GM18861 (cell line): ENCODE measurements at regions not wholly inside any gene's neighbourhood (a gene's known extent, or its start where the extent isn't known, plus 50 kb on each side); places are given as distances from the start of the nearest gene placed in this dataset.

Experiments used
- ATAC-seq: cut with Tn5 transposase; IDR thresholded peaks from one replicate; pipeline ENCODE4 v1.9.1; 2021; ENCODE audit not compliant: unreplicated experiment

GRCh38 chr1:239322369-239322768 lies 64.0 kb upstream of the CHRM3 start:
- no peak for ATAC-seq

- no peak for ATAC-seq
Measured at GRCh38 chr1:239321877-239322276, 64.5 kb upstream of the CHRM3 start.

GRCh38 chr1:239317948-239318347 lies 68.4 kb upstream of the CHRM3 start:
- ATAC-seq = no peak

GRCh38 chr1:239315631-239316217 lies 70.6 kb upstream of the CHRM3 start:
- ATAC-seq = no peak

GRCh38 chr1:239311331-239311730 lies 75.0 kb upstream of the CHRM3 start:
- ATAC-seq = no peak

GRCh38 chr1:239308701-239309333 lies 77.6 kb upstream of the CHRM3 start:
- no peak for ATAC-seq

- no peak for ATAC-seq
Measured at GRCh38 chr1:239307886-239308285, 78.5 kb upstream of the CHRM3 start.

- no peak for ATAC-seq
Measured at GRCh38 chr1:239306426-239306825, 79.9 kb upstream of the CHRM3 start.

GRCh38 chr1:239303289-239303688 lies 83.1 kb upstream of the CHRM3 start:
- no peak for ATAC-seq

- ATAC-seq = no peak
Measured at GRCh38 chr1:239302696-239303095, 83.7 kb upstream of the CHRM3 start.

- no peak for ATAC-seq
Measured at GRCh38 chr1:239301251-239301650, 85.1 kb upstream of the CHRM3 start.

GRCh38 chr1:239297910-239298309 lies 88.5 kb upstream of the CHRM3 start:
- no peak for ATAC-seq

- no peak for ATAC-seq
Measured at GRCh38 chr1:239293350-239294110, 92.8 kb upstream of the CHRM3 start.

- ATAC-seq = no peak
Measured at GRCh38 chr1:239288820-239289554, 97.4 kb upstream of the CHRM3 start.

- no peak for ATAC-seq
Measured at GRCh38 chr1:239287296-239287695, 99.1 kb upstream of the CHRM3 start.

GRCh38 chr1:239283216-239283615 lies 103.2 kb upstream of the CHRM3 start:
- ATAC-seq = no peak

- no peak for ATAC-seq
Measured at GRCh38 chr1:239282411-239282810, 104.0 kb upstream of the CHRM3 start.

- no peak for ATAC-seq
Measured at GRCh38 chr1:239276051-239276450, 110.3 kb upstream of the CHRM3 start.

GRCh38 chr1:239274242-239274830 lies 112.0 kb upstream of the CHRM3 start:
- no peak for ATAC-seq

GRCh38 chr1:239270509-239270908 lies 115.9 kb upstream of the CHRM3 start:
- no peak for ATAC-seq

- ATAC-seq = no peak
Measured at GRCh38 chr1:239269706-239270105, 116.7 kb upstream of the CHRM3 start.
